Retina (tissue), 1 donor: ENCODE measurements at regions not wholly inside any gene's neighbourhood (a gene's known extent, or its start where the extent isn't known, plus 50 kb on each side); places are given as distances from the start of the nearest gene placed in this dataset.
"Not testable (repeated sequence)": the region's sequence is repeated elsewhere in the genome, so short reads cannot be mapped to it uniquely, and the experiment has no call there.

ENCODE experiments used
- DNase-seq: peaks from one replicate; pipeline ENCODE4 v3.0.0-alpha.2; 2016

- DNase-seq: no peak
Observed at GRCh38 chr5:35561396-35561795, 56.3 kb upstream of the SPEF2 start.

- no peak for DNase-seq
Observed at GRCh38 chr5:35557748-35558147, 59.9 kb upstream of the SPEF2 start.

- DNase-seq: no peak
Observed at GRCh38 chr5:35557199-35557598, 60.5 kb upstream of the SPEF2 start.

- no peak for DNase-seq
Observed at GRCh38 chr5:35554016-35554415, 63.6 kb upstream of the SPEF2 start.

- DNase-seq: no peak
Observed at GRCh38 chr5:35545190-35545589, 72.5 kb upstream of the SPEF2 start.

- no peak for DNase-seq
Observed at GRCh38 chr5:35543408-35543807, 74.3 kb upstream of the SPEF2 start.

GRCh38 chr5:35540002-35540401 lies 77.7 kb upstream of the SPEF2 start:
- no peak for DNase-seq

- DNase-seq: no peak
Observed at GRCh38 chr5:35538198-35538931, 79.3 kb upstream of the SPEF2 start.

- DNase-seq: no peak
Observed at GRCh38 chr5:35533156-35533555, 84.5 kb upstream of the SPEF2 start.

GRCh38 chr5:35531553-35531952 lies 86.1 kb upstream of the SPEF2 start:
- DNase-seq: not testable (repeated sequence)

GRCh38 chr5:35518104-35518503 lies 99.6 kb upstream of the SPEF2 start:
- no peak for DNase-seq

- DNase-seq: peak; percentile 80
Observed at GRCh38 chr5:35516271-35516670, 101.4 kb upstream of the SPEF2 start.

GRCh38 chr5:35513612-35514011 lies 104.1 kb upstream of the SPEF2 start:
- no peak for DNase-seq

- no peak for DNase-seq
Observed at GRCh38 chr5:35502206-35502605, 115.5 kb upstream of the SPEF2 start.

- no peak for DNase-seq
Observed at GRCh38 chr5:35488791-35489190, 128.9 kb upstream of the SPEF2 start.

- no peak for DNase-seq
Observed at GRCh38 chr5:35488055-35488454, 129.6 kb upstream of the SPEF2 start.

- DNase-seq: no peak
Observed at GRCh38 chr5:35487233-35488025, 130.2 kb upstream of the SPEF2 start.

- no peak for DNase-seq
Observed at GRCh38 chr5:35485487-35485886, 132.2 kb upstream of the SPEF2 start.

- no peak for DNase-seq
Observed at GRCh38 chr5:35484241-35484640, 133.4 kb upstream of the SPEF2 start.

- no peak for DNase-seq
Observed at GRCh38 chr5:35483780-35484179, 133.9 kb upstream of the SPEF2 start.

GRCh38 chr5:35483191-35483590 lies 134.5 kb upstream of the SPEF2 start:
- no peak for DNase-seq

- DNase-seq: no peak
Observed at GRCh38 chr5:35482167-35482755, 135.4 kb upstream of the SPEF2 start.

- no peak for DNase-seq
Observed at GRCh38 chr5:35478856-35479682, 138.6 kb upstream of the SPEF2 start.
